ENCODE measurements at regions not wholly inside any gene's neighbourhood (a gene's known extent, or its start where the extent isn't known, plus 50 kb on each side); places are given as distances from the start of the nearest gene placed in this dataset.
"Not testable (repeated sequence)": the region's sequence is repeated elsewhere in the genome, so short reads cannot be mapped to it uniquely, and the experiment has no call there.

DNA sequence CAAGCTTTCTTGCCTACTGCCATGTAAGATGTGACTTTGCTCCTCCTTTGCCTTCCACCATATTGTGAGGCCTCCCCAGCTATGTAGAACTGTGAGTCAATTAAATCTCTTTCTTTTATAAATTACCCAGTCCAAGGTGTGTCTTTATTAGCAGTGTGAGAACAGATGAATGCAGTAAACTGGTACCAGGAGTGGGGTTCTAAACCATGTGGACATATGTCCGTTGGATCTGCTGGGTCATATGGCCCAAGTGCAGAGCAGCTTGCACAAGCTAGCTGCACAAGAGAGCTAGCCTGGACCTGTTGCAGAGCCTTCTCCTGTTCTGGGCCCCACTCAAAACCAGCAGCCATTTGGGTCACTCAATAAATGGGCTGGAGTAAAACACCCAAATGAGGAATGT lies 177.1 kb downstream of the HIPK3 start:
- no peaks in the 10 kb centered on the region for H3K9me3 ChIP-seq (ENCODE audit: severe bottlenecking)
- no peaks in the 10 kb centered on the region for H3K4me1 ChIP-seq (ENCODE audit: insufficient read depth, poor library complexity, severe bottlenecking)
- H3K4me3 ChIP-seq (ENCODE audit: severe bottlenecking) = no peak overlapping the region
- ATAC-seq (ENCODE audit: low read depth) (no peak), DNase-seq (ENCODE audit: low spot score) (no peak)
- H3K36me3 ChIP-seq (ENCODE audit: low read depth) = no peaks in the 10 kb centered on the region
- TF ChIP-seq, protein P1, sequence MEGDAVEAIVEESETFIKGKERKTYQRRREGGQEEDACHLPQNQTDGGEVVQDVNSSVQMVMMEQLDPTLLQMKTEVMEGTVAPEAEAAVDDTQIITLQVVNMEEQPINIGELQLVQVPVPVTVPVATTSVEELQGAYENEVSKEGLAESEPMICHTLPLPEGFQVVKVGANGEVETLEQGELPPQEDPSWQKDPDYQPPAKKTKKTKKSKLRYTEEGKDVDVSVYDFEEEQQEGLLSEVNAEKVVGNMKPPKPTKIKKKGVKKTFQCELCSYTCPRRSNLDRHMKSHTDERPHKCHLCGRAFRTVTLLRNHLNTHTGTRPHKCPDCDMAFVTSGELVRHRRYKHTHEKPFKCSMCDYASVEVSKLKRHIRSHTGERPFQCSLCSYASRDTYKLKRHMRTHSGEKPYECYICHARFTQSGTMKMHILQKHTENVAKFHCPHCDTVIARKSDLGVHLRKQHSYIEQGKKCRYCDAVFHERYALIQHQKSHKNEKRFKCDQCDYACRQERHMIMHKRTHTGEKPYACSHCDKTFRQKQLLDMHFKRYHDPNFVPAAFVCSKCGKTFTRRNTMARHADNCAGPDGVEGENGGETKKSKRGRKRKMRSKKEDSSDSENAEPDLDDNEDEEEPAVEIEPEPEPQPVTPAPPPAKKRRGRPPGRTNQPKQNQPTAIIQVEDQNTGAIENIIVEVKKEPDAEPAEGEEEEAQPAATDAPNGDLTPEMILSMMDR (IDR thresholded peaks at IDR 0.05; ENCODE audit: poor library complexity, severe bottlenecking) = no peak
- H3K27ac ChIP-seq (ENCODE audit: poor library complexity, severe bottlenecking) = no peak overlapping the region
- no peaks in the 10 kb centered on the region for H3K27me3 ChIP-seq (ENCODE audit: insufficient read depth, poor library complexity, severe bottlenecking)

DNA sequence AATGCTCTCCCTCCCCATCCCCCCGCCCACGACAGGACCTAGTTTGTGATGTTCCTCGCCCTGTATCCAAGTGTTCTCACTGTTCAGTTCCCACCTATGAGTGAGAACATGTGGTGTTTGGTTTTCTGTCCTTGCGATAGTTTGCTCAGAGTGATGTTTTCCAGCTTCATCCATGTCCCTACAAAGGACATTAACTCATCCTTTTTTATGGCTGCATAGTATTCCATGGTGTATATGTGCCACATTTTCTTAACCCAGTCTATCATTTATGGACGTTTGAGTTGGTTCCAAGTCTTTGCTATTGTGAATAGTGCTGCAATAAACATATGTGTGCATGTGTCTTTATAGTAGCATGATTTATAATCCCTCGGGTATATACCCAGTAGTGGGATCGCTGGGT lies 171.3 kb downstream of the HIPK3 start:
- H3K27me3 ChIP-seq (ENCODE audit: insufficient read depth, poor library complexity, severe bottlenecking); H3K4me3 ChIP-seq (ENCODE audit: severe bottlenecking); ATAC-seq (ENCODE audit: low read depth); H3K4me1 ChIP-seq (ENCODE audit: insufficient read depth, poor library complexity, severe bottlenecking); H3K9me3 ChIP-seq (ENCODE audit: severe bottlenecking); DNase-seq (ENCODE audit: low spot score); H3K36me3 ChIP-seq (ENCODE audit: low read depth); H3K27ac ChIP-seq (ENCODE audit: poor library complexity, severe bottlenecking): not testable (repeated sequence)

DNA sequence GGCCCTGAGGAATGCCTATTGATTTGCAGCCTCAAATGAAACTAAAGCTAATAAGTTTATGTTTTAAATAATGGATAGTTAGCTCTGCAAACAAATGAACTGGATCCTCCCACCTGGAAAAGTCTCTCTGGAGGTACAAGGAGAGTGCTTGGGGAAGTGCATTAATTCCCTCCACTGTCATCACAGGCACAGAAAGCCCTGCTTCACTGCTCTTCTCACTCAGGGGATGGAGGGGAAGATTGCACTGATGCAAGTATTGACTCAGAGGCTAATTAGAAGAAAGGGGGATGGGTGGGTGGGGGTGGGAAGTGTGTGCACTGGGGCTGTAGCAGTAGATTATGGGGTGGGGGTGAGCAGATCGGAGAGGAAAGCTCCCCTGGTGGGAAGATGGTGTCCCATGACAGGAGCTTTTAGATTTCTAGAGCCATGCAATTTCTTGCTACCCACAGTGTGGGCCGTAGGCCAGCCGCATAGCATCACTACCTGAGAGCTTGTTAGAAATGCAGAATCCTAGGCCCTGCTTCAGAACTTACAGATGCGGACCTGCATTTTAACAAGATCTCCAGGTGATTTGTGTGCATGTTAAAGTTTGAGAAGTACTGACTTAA lies 163.9 kb downstream of the HIPK3 start:
- Histone ChIP-seq H3K36me3 (ENCODE audit: low read depth) (no peaks in the 10 kb centered on the region), H3K4me1 (ENCODE audit: insufficient read depth, poor library complexity, severe bottlenecking) (no peaks in the 10 kb centered on the region), H3K4me3 (ENCODE audit: severe bottlenecking) (no peak overlapping the region), H3K27ac (ENCODE audit: poor library complexity, severe bottlenecking) (no peak overlapping the region), H3K27me3 (ENCODE audit: insufficient read depth, poor library complexity, severe bottlenecking) (no peaks in the 10 kb centered on the region), H3K9me3 (ENCODE audit: severe bottlenecking) (no peaks in the 10 kb centered on the region)
- ATAC-seq (ENCODE audit: low read depth) (no peak), DNase-seq (ENCODE audit: low spot score) (no peak)
- TF ChIP-seq, protein P1 (IDR thresholded peaks at IDR 0.05; ENCODE audit: poor library complexity, severe bottlenecking) = no peak

DNA sequence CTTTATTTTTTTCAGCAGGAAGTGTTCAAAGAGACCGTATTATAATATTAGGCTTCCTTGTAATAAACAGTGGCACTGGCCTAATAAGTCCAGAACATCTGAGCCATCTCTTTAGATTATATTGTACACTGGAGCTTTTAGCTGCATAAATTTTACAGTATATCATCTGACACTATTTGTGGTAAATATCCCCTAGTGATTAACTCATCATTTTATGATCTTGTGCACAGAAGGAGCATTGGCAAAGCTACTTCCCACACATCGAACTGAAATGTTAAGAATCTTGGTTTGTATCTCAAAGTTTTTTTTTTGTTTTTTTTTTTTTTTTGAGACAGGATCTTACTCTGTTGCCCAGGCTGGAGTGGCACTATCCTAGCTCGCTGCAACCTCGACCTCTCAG lies 162.7 kb downstream of the HIPK3 start:
- H3K4me1 ChIP-seq (ENCODE audit: insufficient read depth, poor library complexity, severe bottlenecking) = no peaks in the 10 kb centered on the region
- no peak for ATAC-seq (ENCODE audit: low read depth)
- no peaks in the 10 kb centered on the region for H3K36me3 ChIP-seq (ENCODE audit: low read depth)
- H3K27me3 ChIP-seq (ENCODE audit: insufficient read depth, poor library complexity, severe bottlenecking) = no peaks in the 10 kb centered on the region
- H3K27ac ChIP-seq (ENCODE audit: poor library complexity, severe bottlenecking) = no peak overlapping the region
- no peak for DNase-seq (ENCODE audit: low spot score)
- TF ChIP-seq, protein P1 (IDR thresholded peaks at IDR 0.05; ENCODE audit: poor library complexity, severe bottlenecking) = no peak
- H3K4me3 ChIP-seq (ENCODE audit: severe bottlenecking) = no peak overlapping the region
- no peaks in the 10 kb centered on the region for H3K9me3 ChIP-seq (ENCODE audit: severe bottlenecking)

DNA sequence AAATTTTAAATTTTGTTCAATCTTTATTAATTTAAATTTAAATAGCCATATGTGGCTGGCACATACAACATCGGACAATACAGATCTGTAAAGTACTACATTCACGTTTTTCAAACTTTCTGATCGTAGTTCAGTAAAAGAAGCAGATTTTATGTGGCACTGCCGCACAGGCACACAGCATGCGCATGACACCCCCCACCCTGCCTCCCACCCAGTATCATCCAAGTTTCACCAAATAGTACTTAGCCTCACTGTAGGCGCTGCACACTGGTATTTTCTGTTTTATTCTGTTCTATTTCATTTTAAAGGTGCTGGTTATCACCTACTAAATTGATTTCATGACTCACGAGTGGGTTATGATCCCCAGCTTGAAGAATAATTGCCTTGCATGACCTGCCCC lies 159.9 kb downstream of the HIPK3 start:
- DNase-seq (ENCODE audit: low spot score) (no peak), ATAC-seq (ENCODE audit: low read depth) (no peak)
- Histone ChIP-seq H3K36me3 (ENCODE audit: low read depth) (no peaks in the 10 kb centered on the region), H3K4me1 (ENCODE audit: insufficient read depth, poor library complexity, severe bottlenecking) (no peaks in the 10 kb centered on the region), H3K27ac (ENCODE audit: poor library complexity, severe bottlenecking) (no peak overlapping the region), H3K9me3 (ENCODE audit: severe bottlenecking) (no peaks in the 10 kb centered on the region), H3K4me3 (ENCODE audit: severe bottlenecking) (no peak overlapping the region), H3K27me3 (ENCODE audit: insufficient read depth, poor library complexity, severe bottlenecking) (no peaks in the 10 kb centered on the region)
- TF ChIP-seq, protein P1 (IDR thresholded peaks at IDR 0.05; ENCODE audit: poor library complexity, severe bottlenecking) = no peak

All from RWPE2 (cell line).